Fibroblast of lung (primary cell): ENCODE measurements at regions not wholly inside any gene's neighbourhood (a gene's known extent, or its start where the extent isn't known, plus 50 kb on each side); places are given as distances from the start of the nearest gene placed in this dataset.

ENCODE experiments used
- DNase-seq, 2 donors: peaks; one replicate each; pipeline versions ENCODE4 v3.0.0 to v3.0.0-alpha.2; 2010; ENCODE audit warnings: low read depth in 2 of 2
- H2AFZ ChIP-seq: 2 replicates; pipeline ENCODE4 v1.5.1; 2012; ENCODE audit warnings: low read length, control low read depth, inconsistent platforms
- H3K27ac ChIP-seq: 2 replicates; pipeline ENCODE4 v1.5.1; 2011; ENCODE audit warnings: low read length, control low read depth; ENCODE audit not compliant: insufficient read depth
- H3K27me3 ChIP-seq: 2 replicates; pipeline ENCODE4 v1.5.1; 2011; ENCODE audit warnings: mild to moderate bottlenecking, low read length; ENCODE audit not compliant: control insufficient read depth, insufficient read depth
- H3K36me3 ChIP-seq: 2 replicates; pipeline ENCODE4 v1.5.1; 2011; ENCODE audit warnings: low read length; ENCODE audit not compliant: control insufficient read depth, insufficient read depth
- H3K4me1 ChIP-seq: 2 replicates; pipeline ENCODE4 v1.5.1; 2011; ENCODE audit warnings: low read length; ENCODE audit not compliant: control insufficient read depth, insufficient read depth; ENCODE audit errors: extremely low read depth
- H3K4me2 ChIP-seq: 2 replicates; pipeline ENCODE4 v1.5.1; 2011; ENCODE audit warnings: low read length, control low read depth; ENCODE audit not compliant: insufficient read depth; ENCODE audit errors: extremely low read depth
- H3K4me3 ChIP-seq, 4 experiments: fragments of 200-600 bp in 1 of 4; sonication (generic) in 1 of 4; replicated peaks in 1 of 4; 2 replicates each; pipeline ENCODE4 v1.5.1; 2011 to 2016; ENCODE audit warnings: low read length in 4 of 4, low read depth in 3 of 4, mild to moderate bottlenecking in 3 of 4, control low read depth in 2 of 4, inconsistent platforms in 1 of 4, mixed read lengths in 1 of 4; ENCODE audit not compliant: insufficient read depth in 1 of 4; ENCODE audit errors: control extremely low read depth in 1 of 4
- H3K79me2 ChIP-seq: 2 replicates; pipeline ENCODE4 v1.5.1; 2012; ENCODE audit warnings: mild to moderate bottlenecking, low read length, inconsistent platforms; ENCODE audit not compliant: control insufficient read depth, insufficient read depth
- H3K9ac ChIP-seq: 2 replicates; pipeline ENCODE4 v1.5.1; 2011; ENCODE audit warnings: mild to moderate bottlenecking, low read length, control low read depth; ENCODE audit not compliant: insufficient read depth
- H3K9me3 ChIP-seq: 2 replicates; pipeline ENCODE4 v1.5.1; 2012; ENCODE audit warnings: low read depth, low read length; ENCODE audit not compliant: control insufficient read depth, insufficient read depth
- H4K20me1 ChIP-seq: 2 replicates; pipeline ENCODE4 v1.5.1; 2011; ENCODE audit warnings: low read length; ENCODE audit not compliant: control insufficient read depth, insufficient read depth; ENCODE audit errors: extremely low read depth
- EZH2 ChIP-seq: IDR thresholded peaks from 2 replicates; pipeline ENCODE4 v1.5.1; 2012; ENCODE audit warnings: low read length, control low read depth, mild to moderate bottlenecking; ENCODE audit errors: missing control alignments
- TF ChIP-seq, protein P1 (sequence below), 2 donors: IDR thresholded peaks in 1 of 2; conservative IDR thresholded peaks in 1 of 2; 1 replicate in 1 of 2; 2 replicates in 1 of 2; pipeline ENCODE4 v1.5.1; 2011 to 2012; ENCODE audit warnings: low read length in 2 of 2, control low read depth in 1 of 2, inconsistent platforms in 1 of 2, low read depth in 1 of 2, mild to moderate bottlenecking in 1 of 2

- Histone ChIP-seq H2AFZ (no peak overlapping the region), H3K9ac (no peak overlapping the region), H3K27ac (no peak overlapping the region), H3K79me2 (no peaks in the 10 kb centered on the region), H3K27me3 (no peaks in the 10 kb centered on the region), H3K9me3 (no peaks in the 10 kb centered on the region), H4K20me1 (no peaks in the 10 kb centered on the region), H3K4me3 (no peak overlapping the region), H3K4me2 (no peak overlapping the region), H3K4me1 (no peaks in the 10 kb centered on the region), H3K36me3 (no peaks in the 10 kb centered on the region)
- peak in 1 of 2 donors; percentile 13 for DNase-seq
- TF ChIP-seq, protein P1, sequence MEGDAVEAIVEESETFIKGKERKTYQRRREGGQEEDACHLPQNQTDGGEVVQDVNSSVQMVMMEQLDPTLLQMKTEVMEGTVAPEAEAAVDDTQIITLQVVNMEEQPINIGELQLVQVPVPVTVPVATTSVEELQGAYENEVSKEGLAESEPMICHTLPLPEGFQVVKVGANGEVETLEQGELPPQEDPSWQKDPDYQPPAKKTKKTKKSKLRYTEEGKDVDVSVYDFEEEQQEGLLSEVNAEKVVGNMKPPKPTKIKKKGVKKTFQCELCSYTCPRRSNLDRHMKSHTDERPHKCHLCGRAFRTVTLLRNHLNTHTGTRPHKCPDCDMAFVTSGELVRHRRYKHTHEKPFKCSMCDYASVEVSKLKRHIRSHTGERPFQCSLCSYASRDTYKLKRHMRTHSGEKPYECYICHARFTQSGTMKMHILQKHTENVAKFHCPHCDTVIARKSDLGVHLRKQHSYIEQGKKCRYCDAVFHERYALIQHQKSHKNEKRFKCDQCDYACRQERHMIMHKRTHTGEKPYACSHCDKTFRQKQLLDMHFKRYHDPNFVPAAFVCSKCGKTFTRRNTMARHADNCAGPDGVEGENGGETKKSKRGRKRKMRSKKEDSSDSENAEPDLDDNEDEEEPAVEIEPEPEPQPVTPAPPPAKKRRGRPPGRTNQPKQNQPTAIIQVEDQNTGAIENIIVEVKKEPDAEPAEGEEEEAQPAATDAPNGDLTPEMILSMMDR (conservative IDR thresholded peaks at IDR 0.05 in 1 of 2, IDR thresholded peaks at IDR 0.05 in 1 of 2; ENCODE audit: low read depth in 1 of 2, low read length in 2 of 2), result peak in 1 of 2 donors; percentile 32
- no peak for TF ChIP-seq EZH2
Observed at GRCh38 chr2:66030553-66030952, 404.4 kb upstream of the MEIS1 start.

DNA sequence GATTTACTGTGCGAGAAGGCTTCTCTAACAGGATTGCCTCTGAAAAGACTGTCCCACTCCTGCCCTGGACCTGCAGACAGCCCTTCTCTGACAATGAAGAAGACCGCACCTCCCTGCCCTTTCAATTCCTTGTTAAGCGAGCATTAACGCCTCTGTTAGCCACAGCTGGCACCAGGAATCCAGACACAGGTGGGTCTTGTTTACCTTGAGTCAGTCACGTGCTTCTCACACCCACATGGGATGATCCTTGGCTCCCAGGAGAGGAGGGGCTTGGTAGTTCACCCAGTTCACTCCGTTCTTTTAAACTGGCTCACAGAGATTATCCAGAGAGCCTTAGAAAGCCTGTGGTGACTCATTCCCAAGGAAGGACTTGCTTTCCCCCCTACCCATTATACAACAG, 410.5 kb upstream of the MEIS1 start:
- H3K79me2 ChIP-seq, result no peaks in the 10 kb centered on the region
- no peaks in the 10 kb centered on the region for H4K20me1 ChIP-seq
- TF ChIP-seq, protein P1 (conservative IDR thresholded peaks at IDR 0.05 in 1 of 2, IDR thresholded peaks at IDR 0.05 in 1 of 2; ENCODE audit: low read depth in 1 of 2, low read length in 2 of 2), result no peak
- TF ChIP-seq EZH2, result no peak
- no peak overlapping the region for H3K4me2 ChIP-seq
- no peak overlapping the region for H3K9ac ChIP-seq
- no peaks in the 10 kb centered on the region for H3K27me3 ChIP-seq
- no peak for DNase-seq
- no peaks in the 10 kb centered on the region for H3K4me1 ChIP-seq
- no peak overlapping the region for H3K4me3 ChIP-seq
- no peaks in the 10 kb centered on the region for H3K9me3 ChIP-seq
- H3K27ac ChIP-seq, result no peak overlapping the region
- no peak overlapping the region for H2AFZ ChIP-seq
- no peaks in the 10 kb centered on the region for H3K36me3 ChIP-seq

- Histone ChIP-seq H3K27ac (no peak overlapping the region), H3K9me3 (no peaks in the 10 kb centered on the region), H3K4me3 (no peak overlapping the region), H3K36me3 (no peaks in the 10 kb centered on the region), H3K79me2 (no peaks in the 10 kb centered on the region), H3K9ac (no peak overlapping the region), H2AFZ (no peak overlapping the region), H3K27me3 (no peaks in the 10 kb centered on the region), H3K4me1 (no peaks in the 10 kb centered on the region), H4K20me1 (no peaks in the 10 kb centered on the region), H3K4me2 (no peak overlapping the region)
- no peak for TF ChIP-seq EZH2
- TF ChIP-seq, protein P1 (conservative IDR thresholded peaks at IDR 0.05 in 1 of 2, IDR thresholded peaks at IDR 0.05 in 1 of 2; ENCODE audit: low read depth in 1 of 2, low read length in 2 of 2), result no peak
- no peak for DNase-seq
Observed at GRCh38 chr2:66021296-66021695, 413.6 kb upstream of the MEIS1 start.
